ENCODE measurements at regions not wholly inside any gene's neighbourhood (a gene's known extent, or its start where the extent isn't known, plus 50 kb on each side); places are given as distances from the start of the nearest gene placed in this dataset.

GRCh38 chr6:120077489-120077888, 727.9 kb upstream of the MAN1A1 start:
- no peak for TF ChIP-seq POLR2A (IDR thresholded peaks at IDR 0.05)
- TF ChIP-seq CTCF (IDR thresholded peaks at IDR 0.05 in 8 of 11, conservative IDR thresholded peaks at IDR 0.05 in 3 of 11): no peak
- TF ChIP-seq POLR2AphosphoS5 (IDR thresholded peaks at IDR 0.05): no peak

Data from spleen (tissue), 7 donors.